HepG2 (cell line): ENCODE measurements at regions not wholly inside any gene's neighbourhood (a gene's known extent, or its start where the extent isn't known, plus 50 kb on each side); places are given as distances from the start of the nearest gene placed in this dataset.

Experiments used
- ATAC-seq: fragments of 200-7000 bp; cut with Tn5 transposase; 3 replicates; pipeline ENCODE4 v1.9.1; 2020; ENCODE audit warnings: mild to moderate bottlenecking, moderate library complexity
- BruUV-seq: library from RNA; stranded (reverse); fragments of 400-500 nt; replicated peaks from 2 replicates; lab custom pipeline; 2021; lab: Mats Ljungman, UMichigan
- CTCF ChIA-PET: fragments of 300-600 bp; formaldehyde crosslinking; extraction: SDS; loops from one replicate; lab custom pipeline; 2021; ENCODE audit warnings: low total read pairs, inconsistent platforms, low intra/inter-chr PET ratio; lab: Yijun Ruan, JAX
- POLR2A ChIA-PET: fragments of 350-600 bp; sonication (Branson Sonifier 250); formaldehyde crosslinking; loops from one replicate; lab custom pipeline; 2020; ENCODE audit warnings: antibody characterized with exemption, inconsistent platforms; lab: Yijun Ruan, JAX
- DNase-seq: peaks from one replicate; pipeline ENCODE4 v3.0.0-alpha.2; 2015; ENCODE audit warnings: low spot score
- FAIRE-seq: peaks from 3 replicates; lab custom pipeline; 2011; peaks lifted over from hg19 to GRCh38; lab: Jason Lieb, UNC
- H2AFZ ChIP-seq: one replicate; pipeline ENCODE4 v1.6.1; 2011; ENCODE audit warnings: low read length, inconsistent platforms
- H3K27ac ChIP-seq: fragments of 300-600 bp; 3 replicates; pipeline ENCODE4 v1.8.0; 2011; ENCODE audit warnings: mixed run types, mild to moderate bottlenecking, mixed read lengths, low read length, inconsistent platforms; ENCODE audit not compliant: insufficient read depth; ENCODE audit errors: extremely low read length
- H3K27me3 ChIP-seq, 2 experiments: fragments of 200-600 bp in 1 of 2; 2 replicates in 1 of 2; 3 replicates in 1 of 2; pipeline versions ENCODE4 v1.6.0 to v1.8.0; 2011; ENCODE audit warnings: low read length in 2 of 2, mild to moderate bottlenecking in 2 of 2, moderate library complexity in 2 of 2, inconsistent platforms in 1 of 2; ENCODE audit not compliant: insufficient read depth in 2 of 2, control insufficient read depth in 1 of 2
- H3K36me3 ChIP-seq, 2 experiments: fragments of 200-600 bp in 1 of 2; replicated peaks in 1 of 2; 2 replicates in 1 of 2; 3 replicates in 1 of 2; pipeline versions ENCODE4 v1.5.1 to v1.8.0; 2011; ENCODE audit warnings: low read length in 2 of 2, inconsistent platforms in 1 of 2; ENCODE audit not compliant: insufficient read depth in 2 of 2, control insufficient read depth in 1 of 2
- H3K4me1 ChIP-seq: 2 replicates; pipeline ENCODE4 v1.5.1; 2012; ENCODE audit warnings: low read length, inconsistent platforms; ENCODE audit not compliant: insufficient read depth
- H3K4me2 ChIP-seq: 2 replicates; pipeline ENCODE4 v1.6.0; 2011; ENCODE audit warnings: low read depth, low read length, inconsistent platforms
- H3K4me3 ChIP-seq, 3 experiments: fragments of 200-600 bp in 1 of 3; sonication (generic), shearing (Covaris generic) in 1 of 3; replicated peaks in 1 of 3; 2 replicates each; pipeline ENCODE4 v1.5.1; 2011 to 2016; ENCODE audit warnings: low read length in 3 of 3, inconsistent platforms in 2 of 3, low read depth in 2 of 3, mild to moderate bottlenecking in 2 of 3, control low read depth in 1 of 3, mixed read lengths in 1 of 3; ENCODE audit not compliant: insufficient read depth in 1 of 3
- H3K79me2 ChIP-seq: one replicate; pipeline ENCODE4 v1.6.1; 2011; ENCODE audit warnings: low read length, inconsistent platforms; ENCODE audit not compliant: insufficient read depth
- H3K9ac ChIP-seq: 2 replicates; pipeline ENCODE4 v1.6.0; 2011; ENCODE audit warnings: mild to moderate bottlenecking, low read depth, low read length, inconsistent platforms; ENCODE audit not compliant: insufficient read depth
- H3K9me3 ChIP-seq: 2 replicates; pipeline ENCODE4 v1.5.1; 2012; ENCODE audit warnings: mild to moderate bottlenecking, low read length
- H4K20me1 ChIP-seq: 2 replicates; pipeline ENCODE4 v1.6.0; 2011; ENCODE audit warnings: inconsistent platforms, mild to moderate bottlenecking, low read length, moderate library complexity; ENCODE audit not compliant: insufficient read depth
- MAFF ChIP-seq: IDR thresholded peaks from 2 replicates; pipeline ENCODE4 v1.6.1; 2011; ENCODE audit warnings: low read depth, low read length, improper control_type of control experiment
- MAFK ChIP-seq, 2 experiments: IDR thresholded peaks in 1 of 2; conservative IDR thresholded peaks in 1 of 2; 2 replicates each; pipeline ENCODE4 v1.6.1; 2011; ENCODE audit warnings: improper control_type of control experiment in 2 of 2, low read length in 2 of 2
- MBD4 ChIP-seq: IDR thresholded peaks from 2 replicates; pipeline ENCODE4 v1.6.1; 2012; ENCODE audit warnings: low read length, inconsistent platforms, borderline replicate concordance
- ZBTB14 ChIP-seq: sonication (generic); formaldehyde crosslinking; IDR thresholded peaks from 2 replicates; pipeline ENCODE4 v1.4.0; 2020; ENCODE audit warnings: missing genetic modification reagents
- ZNF343 ChIP-seq: sonication (generic); formaldehyde crosslinking; IDR thresholded peaks from 2 replicates; pipeline ENCODE4 v1.4.0; 2020; ENCODE audit warnings: mild to moderate bottlenecking, missing genetic modification reagents
- WGBS: methylation state at CpG from one replicate; pipeline ENCODE4 v1.1.6; 2017; ENCODE audit warnings: low lambda C conversion rate; 5-methylcytosine and 5-hydroxymethylcytosine counted together
- in situ Hi-C: cut with HindIII; loops from 2 replicates; pipeline ENCODE4 v1.10.0; 2017; ENCODE audit warnings: low pct_unique_long_range_greater_than_20kb; ENCODE audit not compliant: extremely low pct_ligation_motif_present
- intact Hi-C: fragments of 100-400 bp; cut with micrococcal nuclease; formaldehyde crosslinking; loops from one replicate; pipeline ENCODE4 v1.10.0; 2022; ENCODE audit not compliant: unreplicated experiment

GRCh38 chr7:69036301-69036700, 562.0 kb upstream of the AUTS2 start:
- Histone ChIP-seq H3K27me3 (no peaks in the 10 kb centered on the region), H3K4me1 (no peaks in the 10 kb centered on the region), H3K9me3 (peaks cover 6% of the 10 kb centered on the region), H3K9ac (no peak overlapping the region), H3K4me2 (no peak overlapping the region), H2AFZ (no peak overlapping the region), H3K79me2 (no peaks in the 10 kb centered on the region), H3K4me3 (no peak overlapping the region), H4K20me1 (no peaks in the 10 kb centered on the region), H3K36me3 (no peaks in the 10 kb centered on the region), H3K27ac (no peak overlapping the region)
- POLR2A ChIA-PET, result no interaction called here
- DNase-seq (no peak), FAIRE-seq (no peak), ATAC-seq (no peak)
- 4% methylated on average over 6 of the region's 7 CpGs for WGBS
- intact Hi-C loops (no loop called here), in situ Hi-C loops (no loop called here)
- TF ChIP-seq ZBTB14, result no peak
- no peak for TF ChIP-seq ZNF343
- CTCF ChIA-PET, result no interaction called here
- BruUV-seq, result no TSS peak

- POLR2A ChIA-PET, result no interaction called here
These were observed 559.4 kb upstream of the AUTS2 start for GRCh38 chr7:69038915-69039314.

More at GRCh38 chr7:69038915-69039314, 559.4 kb upstream of the AUTS2 start:
- H3K9me3 ChIP-seq, result peaks cover 23% of the 10 kb centered on the region
- H2AFZ ChIP-seq, result no peak overlapping the region
- 13% methylated on average over 1 of the region's 1 CpG for WGBS
- no peak overlapping the region for H3K4me2 ChIP-seq
- H4K20me1 ChIP-seq, result no peaks in the 10 kb centered on the region
- DNase-seq, result no peak
- no peaks in the 10 kb centered on the region for H3K4me1 ChIP-seq
- CTCF ChIA-PET, result no interaction called here
- H3K27ac ChIP-seq, result no peak overlapping the region
- H3K36me3 ChIP-seq, result no peaks in the 10 kb centered on the region
- H3K4me3 ChIP-seq, result no peak overlapping the region
- BruUV-seq, result no TSS peak
- no peak overlapping the region for H3K9ac ChIP-seq
- intact Hi-C loops, result no loop called here
- H3K79me2 ChIP-seq, result no peaks in the 10 kb centered on the region
- FAIRE-seq, result no peak
- in situ Hi-C loops, result no loop called here
- H3K27me3 ChIP-seq, result no peaks in the 10 kb centered on the region
- ATAC-seq, result no peak
- TF ChIP-seq MAFK (conservative IDR thresholded peaks at IDR 0.05 in 1 of 2, IDR thresholded peaks at IDR 0.05 in 1 of 2; ENCODE audit: low read length in 2 of 2), result peak; percentile 90 to 95
- no peak for TF ChIP-seq MBD4
- peak; percentile 93 for TF ChIP-seq MAFF
- TF ChIP-seq, all 625 proteins: peak for 2
